Heart left ventricle (tissue), 13 donors: ENCODE measurements at regions not wholly inside any gene's neighbourhood (a gene's known extent, or its start where the extent isn't known, plus 50 kb on each side); places are given as distances from the start of the nearest gene placed in this dataset.

Experiments used
- POLR2A ChIP-seq, 2 donors: fragments of 450-650 bp; IDR thresholded peaks; one replicate each; pipeline ENCODE4 v1.6.1; 2017; ENCODE audit warnings: antibody characterized with exemption in 2 of 2, mild to moderate bottlenecking in 2 of 2, moderate library complexity in 2 of 2
- TF ChIP-seq, protein P1 (sequence below), 12 donors: fragments of 200-600 bp; sonication (generic) in 4 of 12; IDR thresholded peaks; one replicate each; pipeline versions ENCODE4 v1.5.0 to v1.8.0; 2018 to 2022; ENCODE audit warnings: antibody characterized with exemption in 12 of 12, mild to moderate bottlenecking in 5 of 12
- donor health status: ischemic (EF 13 %, LVEDD 7.1; RV severe dilation, severe dysfunction).
- donor health status: DM: no; HTN: yes; CAD: no.
- donor health status: DM: no; HTN: no; CAD: no.
- donor health status: ischemic (EF 25% LVEDD 6.9; RV normal size, moderate dysfunction).
- donor health status: ischemic (EF 25% LVEDD 5.7; RV mildly dilated, moderate dysfunction).
- donor health status: ischemic (EF 35%, LVEDD 5.7; RV mildly dilated, moderate dysfunction).
- donor health status: nonischemic (EF 11% LVEDD 7.7; RV severe dilation, severe dysfunction).
- donor health status: DM: yes; HTN: yes; CAD: no.
- donor health status: PGD.
- donor health status: ischemic (EF 29% LVEDD 5.4; RV normal size, mild dysfunction).
- donor health status: nonischemic (EF 23%, LVEDD 6.1; RV moderate dilation, normal function).

GRCh38 chr13:73833325-73834070, 300.7 kb downstream of the KLF12 start:
- TF ChIP-seq, protein P1, sequence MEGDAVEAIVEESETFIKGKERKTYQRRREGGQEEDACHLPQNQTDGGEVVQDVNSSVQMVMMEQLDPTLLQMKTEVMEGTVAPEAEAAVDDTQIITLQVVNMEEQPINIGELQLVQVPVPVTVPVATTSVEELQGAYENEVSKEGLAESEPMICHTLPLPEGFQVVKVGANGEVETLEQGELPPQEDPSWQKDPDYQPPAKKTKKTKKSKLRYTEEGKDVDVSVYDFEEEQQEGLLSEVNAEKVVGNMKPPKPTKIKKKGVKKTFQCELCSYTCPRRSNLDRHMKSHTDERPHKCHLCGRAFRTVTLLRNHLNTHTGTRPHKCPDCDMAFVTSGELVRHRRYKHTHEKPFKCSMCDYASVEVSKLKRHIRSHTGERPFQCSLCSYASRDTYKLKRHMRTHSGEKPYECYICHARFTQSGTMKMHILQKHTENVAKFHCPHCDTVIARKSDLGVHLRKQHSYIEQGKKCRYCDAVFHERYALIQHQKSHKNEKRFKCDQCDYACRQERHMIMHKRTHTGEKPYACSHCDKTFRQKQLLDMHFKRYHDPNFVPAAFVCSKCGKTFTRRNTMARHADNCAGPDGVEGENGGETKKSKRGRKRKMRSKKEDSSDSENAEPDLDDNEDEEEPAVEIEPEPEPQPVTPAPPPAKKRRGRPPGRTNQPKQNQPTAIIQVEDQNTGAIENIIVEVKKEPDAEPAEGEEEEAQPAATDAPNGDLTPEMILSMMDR (IDR thresholded peaks at IDR 0.05): no peak
- no peak for TF ChIP-seq POLR2A (IDR thresholded peaks at IDR 0.05)
